SK-N-MC (cell line): ENCODE measurements at regions not wholly inside any gene's neighbourhood (a gene's known extent, or its start where the extent isn't known, plus 50 kb on each side); places are given as distances from the start of the nearest gene placed in this dataset.

Source experiments
- DNase-seq: peaks from one replicate; pipeline ENCODE4 v3.0.0-alpha.2; 2011; ENCODE audit warnings: low read depth, low spot score
- H3K27ac ChIP-seq: fragments of 200-600 bp; sonication (generic); 2 replicates; pipeline ENCODE4 v1.5.1; 2016; ENCODE audit warnings: mixed run types
- H3K36me3 ChIP-seq: fragments of 200-600 bp; sonication (generic); 2 replicates; pipeline ENCODE4 v1.6.1; 2017; ENCODE audit warnings: antibody characterized with exemption, low read length, mixed read lengths; ENCODE audit not compliant: insufficient read depth
- H3K4me3 ChIP-seq: fragments of 200-600 bp; sonication (generic); 2 replicates; pipeline ENCODE4 v1.5.1; 2016
- H3K9ac ChIP-seq: fragments of 200-600 bp; sonication (generic); 2 replicates; pipeline ENCODE4 v1.8.0; 2017; ENCODE audit warnings: mixed run types, mixed read lengths; ENCODE audit not compliant: insufficient read length
- H3K9me3 ChIP-seq: fragments of 200-600 bp; sonication (generic); 2 replicates; pipeline ENCODE4 v1.6.1; 2017; ENCODE audit warnings: low read depth, mild to moderate bottlenecking, antibody characterized with exemption, low read length, moderate library complexity, mixed read lengths
- EZH2 ChIP-seq: fragments of 200-600 bp; sonication (generic); IDR thresholded peaks from one replicate; pipeline ENCODE4 v1.6.1; 2017; ENCODE audit warnings: antibody characterized with exemption
- FOXP2 ChIP-seq: optimal IDR thresholded peaks from 2 replicates; pipeline ENCODE3; 2011; ENCODE audit warnings: mild to moderate bottlenecking, moderate library complexity; ENCODE audit not compliant: insufficient read depth; ENCODE audit errors: extremely low read length, control extremely low read depth
- POLR2AphosphoS5 ChIP-seq: IDR thresholded peaks from 2 replicates; pipeline ENCODE4 v1.6.1; 2012; ENCODE audit warnings: mild to moderate bottlenecking, low read depth, low read length, borderline replicate concordance

DNA sequence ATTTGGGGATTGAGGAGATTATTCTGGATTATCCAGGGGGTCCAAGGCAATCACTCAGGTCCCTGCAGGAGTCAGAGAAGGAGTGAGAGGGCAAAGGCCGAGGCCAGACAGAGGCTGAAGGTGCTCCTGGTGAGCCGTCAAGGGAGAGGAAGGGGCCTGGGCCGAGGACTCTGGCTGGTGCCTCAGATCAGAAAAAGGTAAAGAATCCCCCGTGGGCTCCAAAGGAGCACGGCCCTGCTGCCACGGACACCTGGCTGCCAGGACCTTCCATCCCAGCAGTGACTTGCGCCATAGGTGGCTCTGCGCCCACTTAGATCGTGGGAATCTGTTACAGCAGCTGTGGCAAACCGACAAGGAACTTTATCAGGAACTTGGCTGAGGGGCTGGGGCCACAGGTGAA lies 374.8 kb upstream of the MYT1L start:
- DNase-seq, result no peak
- no peaks in the 10 kb centered on the region for H3K9me3 ChIP-seq

DNA sequence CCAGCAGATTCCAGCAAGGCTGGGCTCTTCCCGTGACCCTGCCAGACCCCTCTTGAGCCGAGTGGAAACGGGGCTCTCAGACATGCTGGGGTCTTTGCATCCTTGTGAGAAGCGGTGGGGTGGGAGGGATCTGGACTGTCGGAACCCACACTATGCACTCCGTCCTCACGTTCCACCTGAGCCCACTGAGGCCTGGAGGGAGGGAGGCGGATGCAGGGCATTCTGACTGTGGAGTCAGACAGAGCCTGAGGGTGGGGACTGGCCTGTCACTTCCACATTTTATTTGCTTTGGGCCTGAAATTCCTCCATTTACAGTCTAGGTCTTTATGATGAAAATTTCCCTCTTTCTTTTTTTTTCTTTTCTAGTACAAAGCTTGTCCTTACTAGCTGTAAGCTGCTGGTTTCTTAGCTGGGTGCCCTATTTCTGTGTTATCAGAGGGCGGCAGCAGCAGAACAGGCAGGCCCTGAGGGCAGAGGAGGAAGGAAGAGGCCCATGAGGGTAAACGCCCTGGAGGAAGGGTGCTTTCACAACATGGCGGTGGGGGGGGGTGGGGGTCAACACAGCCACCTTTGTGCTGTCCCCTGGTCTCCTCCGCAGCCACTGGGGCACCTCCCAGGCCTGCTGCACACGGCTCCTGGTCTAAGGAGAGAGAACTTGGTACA lies 373.5 kb upstream of the MYT1L start:
- H3K4me3 ChIP-seq, result no peak overlapping the region
- no peak overlapping the region for H3K9ac ChIP-seq
- TF ChIP-seq POLR2AphosphoS5 (no peak), FOXP2 (no peak)
- DNase-seq, result no peak
- no peak overlapping the region for H3K27ac ChIP-seq
- no peaks in the 10 kb centered on the region for H3K36me3 ChIP-seq
- H3K9me3 ChIP-seq, result no peaks in the 10 kb centered on the region

More for the DNA sequence above, 374.8 kb upstream of the MYT1L start:
- H3K4me3 ChIP-seq, result no peak overlapping the region
- H3K9ac ChIP-seq, result no peak overlapping the region
- no peak overlapping the region for H3K27ac ChIP-seq
- no peak for TF ChIP-seq POLR2AphosphoS5
- no peak for TF ChIP-seq FOXP2
- no peak for TF ChIP-seq EZH2
- no peaks in the 10 kb centered on the region for H3K36me3 ChIP-seq

DNA sequence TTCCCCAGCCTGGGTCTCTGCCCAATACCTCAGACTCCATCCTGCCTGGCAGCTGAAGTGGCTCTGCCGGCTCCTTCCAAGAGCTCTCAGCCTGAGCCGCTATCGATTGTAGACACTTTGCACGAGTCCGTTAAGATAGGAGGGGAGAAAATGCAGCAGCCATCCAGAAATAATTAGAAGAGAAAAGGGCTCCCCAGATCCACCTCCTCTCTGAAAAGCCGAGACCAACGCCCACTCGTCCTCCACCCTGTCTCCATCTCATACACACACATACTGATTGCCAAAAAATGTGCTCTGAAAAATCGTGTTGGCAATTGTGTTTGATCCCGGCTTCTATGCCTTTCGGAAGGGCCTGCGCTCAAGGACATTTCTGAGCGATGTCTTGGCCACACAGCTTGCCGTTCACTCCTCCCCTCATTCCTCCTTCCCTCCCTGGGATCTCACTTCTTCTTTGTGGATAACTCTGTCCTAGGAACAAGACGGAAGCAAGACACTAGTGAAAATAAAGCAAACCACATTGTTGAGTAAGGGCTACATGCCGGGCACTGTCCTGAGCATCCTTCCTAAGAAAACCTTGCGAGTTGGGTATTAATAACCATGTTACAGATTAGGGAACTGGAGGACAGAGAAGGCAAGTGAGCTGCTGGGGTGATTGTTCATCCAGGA lies 372.8 kb upstream of the MYT1L start:
- no peak overlapping the region for H3K4me3 ChIP-seq
- no peak overlapping the region for H3K9ac ChIP-seq
- no peaks in the 10 kb centered on the region for H3K36me3 ChIP-seq
- DNase-seq, result no peak
- no peak for TF ChIP-seq POLR2AphosphoS5
- no peaks in the 10 kb centered on the region for H3K9me3 ChIP-seq
- no peak overlapping the region for H3K27ac ChIP-seq

DNA sequence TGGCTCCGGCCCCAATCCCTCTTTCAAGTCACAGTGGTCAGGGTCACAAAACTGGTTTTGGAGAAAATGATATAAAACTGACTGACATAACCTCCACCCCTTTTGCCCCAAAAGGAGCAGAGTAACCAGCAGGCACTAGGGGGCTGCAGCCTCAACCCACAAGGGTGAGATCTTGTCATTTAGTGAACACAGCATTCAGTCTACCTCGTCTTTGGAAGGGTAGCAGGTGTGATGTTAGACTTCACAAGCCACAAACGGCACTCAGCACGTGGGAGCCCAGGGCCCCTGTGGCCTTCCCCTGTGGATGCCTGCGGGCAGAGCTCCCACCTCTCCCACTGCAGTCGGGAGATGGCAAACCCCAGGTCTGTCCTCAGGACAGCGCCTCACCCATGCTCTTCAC lies 372.1 kb upstream of the MYT1L start:
- DNase-seq, result no peak
- no peak overlapping the region for H3K27ac ChIP-seq
- H3K9me3 ChIP-seq, result no peaks in the 10 kb centered on the region
- H3K4me3 ChIP-seq, result no peak overlapping the region
- no peaks in the 10 kb centered on the region for H3K36me3 ChIP-seq
- H3K9ac ChIP-seq, result no peak overlapping the region
- TF ChIP-seq FOXP2 (no peak), POLR2AphosphoS5 (no peak), EZH2 (no peak)

DNA sequence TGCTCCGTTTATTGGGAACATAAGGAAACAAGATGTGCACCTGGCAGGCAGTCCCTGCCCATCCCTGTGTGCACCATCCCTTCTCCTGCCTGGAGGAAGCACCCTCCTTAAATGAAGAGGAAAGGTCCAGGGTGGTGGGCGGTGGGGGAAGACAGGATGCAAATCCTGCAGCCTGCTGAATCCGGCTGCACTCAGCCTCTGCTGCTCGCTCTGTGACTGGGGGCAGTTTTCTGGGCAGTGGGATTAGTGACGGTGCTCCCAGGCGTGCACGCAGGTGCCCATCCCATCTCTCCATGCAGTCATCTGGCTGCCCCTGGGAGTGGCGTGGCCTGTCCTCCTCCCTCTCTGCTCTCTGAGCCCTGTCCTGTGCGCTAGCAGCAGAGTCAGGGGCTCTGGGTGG lies 371.3 kb upstream of the MYT1L start:
- no peak for DNase-seq
- no peaks in the 10 kb centered on the region for H3K9me3 ChIP-seq
- H3K4me3 ChIP-seq, result no peak overlapping the region
- no peak for TF ChIP-seq EZH2
- TF ChIP-seq FOXP2, result no peak
- no peak for TF ChIP-seq POLR2AphosphoS5
- H3K36me3 ChIP-seq, result no peaks in the 10 kb centered on the region
- no peak overlapping the region for H3K27ac ChIP-seq
- H3K9ac ChIP-seq, result no peak overlapping the region

DNA sequence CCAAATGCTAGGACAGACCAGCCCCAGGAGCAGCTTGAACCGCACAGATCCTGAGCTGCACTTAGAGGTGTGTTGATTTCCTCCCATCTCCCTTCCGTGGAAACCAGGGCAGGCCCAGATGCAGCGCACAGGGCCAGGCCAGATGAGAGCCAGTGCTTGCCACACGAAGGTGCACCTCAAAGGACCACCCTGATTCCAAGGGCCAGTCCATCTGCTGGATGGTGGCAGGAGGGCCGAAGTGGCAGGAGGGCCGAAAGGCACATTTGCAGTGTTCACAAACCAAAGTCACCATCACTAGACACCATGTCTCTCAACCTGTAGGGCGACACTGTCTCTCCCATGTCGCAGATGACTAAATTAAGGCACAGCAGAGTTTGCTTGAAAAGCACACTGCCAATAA lies 370.7 kb upstream of the MYT1L start:
- TF ChIP-seq POLR2AphosphoS5 (no peak), FOXP2 (no peak), EZH2 (no peak)
- DNase-seq, result no peak
- Histone ChIP-seq H3K9me3 (no peaks in the 10 kb centered on the region), H3K27ac (no peak overlapping the region), H3K36me3 (no peaks in the 10 kb centered on the region), H3K4me3 (no peak overlapping the region), H3K9ac (no peak overlapping the region)

DNA sequence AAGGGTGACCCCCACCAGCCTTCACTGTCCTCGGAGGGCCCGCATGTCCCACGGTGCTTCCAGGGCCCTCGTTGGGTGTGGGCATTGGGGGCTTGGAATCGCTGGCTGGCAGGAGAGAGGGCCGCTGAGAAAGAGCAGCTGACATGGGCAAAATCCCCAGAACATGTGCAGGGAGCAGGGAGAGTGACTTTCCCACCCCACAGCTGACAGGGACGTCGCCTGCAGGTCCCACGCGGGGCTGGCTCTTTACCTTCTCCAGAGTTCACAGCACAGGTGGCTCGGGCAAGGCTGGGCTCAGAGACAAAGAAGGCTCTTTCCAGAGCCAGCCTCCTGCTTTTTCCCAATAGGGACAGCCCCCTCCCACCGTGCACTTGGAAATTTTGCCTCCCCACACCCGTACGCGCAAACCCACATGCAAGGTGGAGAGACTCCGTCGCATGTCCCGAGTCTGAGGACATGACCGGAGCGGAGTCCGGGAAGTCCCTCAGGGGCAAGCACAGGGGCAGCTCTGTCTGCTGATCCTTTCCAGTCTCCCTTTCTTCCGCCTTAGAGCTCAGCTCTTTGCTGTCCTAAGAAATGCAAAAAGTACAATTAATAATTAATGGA lies 370.2 kb upstream of the MYT1L start:
- no peak overlapping the region for H3K9ac ChIP-seq
- TF ChIP-seq EZH2, result no peak
- no peak for TF ChIP-seq FOXP2
- TF ChIP-seq POLR2AphosphoS5, result no peak
- no peak overlapping the region for H3K27ac ChIP-seq
- DNase-seq, result no peak
- no peaks in the 10 kb centered on the region for H3K9me3 ChIP-seq
- no peak overlapping the region for H3K4me3 ChIP-seq
- H3K36me3 ChIP-seq, result no peaks in the 10 kb centered on the region

DNA sequence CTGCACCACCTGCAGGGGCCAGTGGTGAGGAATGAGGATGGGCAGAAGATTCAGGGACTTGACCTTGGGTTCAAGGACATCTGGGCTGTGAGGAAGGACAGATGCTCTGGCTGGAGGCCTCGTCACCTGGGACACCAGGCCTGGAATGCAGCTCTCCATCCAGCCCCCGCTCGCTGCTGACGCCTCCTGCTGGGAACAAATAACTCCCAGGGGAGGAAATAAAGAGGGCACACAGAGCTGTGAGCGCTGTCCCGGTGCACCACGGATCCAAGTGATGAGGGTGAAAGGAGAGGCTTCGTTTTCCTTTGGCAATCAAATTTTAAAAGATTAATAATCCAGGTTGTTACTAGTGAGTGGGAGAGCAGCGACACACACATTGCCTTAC lies 368.0 kb upstream of the MYT1L start:
- no peak for DNase-seq
- no peak for TF ChIP-seq FOXP2
- TF ChIP-seq POLR2AphosphoS5, result no peak
- no peak for TF ChIP-seq EZH2
- Histone ChIP-seq H3K9me3 (no peaks in the 10 kb centered on the region), H3K36me3 (no peaks in the 10 kb centered on the region), H3K9ac (no peak overlapping the region), H3K27ac (no peak overlapping the region), H3K4me3 (no peak overlapping the region)
